Ishikawa (cell line): ENCODE measurements at regions not wholly inside any gene's neighbourhood (a gene's known extent, or its start where the extent isn't known, plus 50 kb on each side); places are given as distances from the start of the nearest gene placed in this dataset.

Experiments used
- CEBPB ChIP-seq: IDR thresholded peaks from 2 replicates; pipeline ENCODE4 v1.6.1; 2012
- CREB1 ChIP-seq: IDR thresholded peaks from 2 replicates; pipeline ENCODE4 v1.6.1; 2012; ENCODE audit warnings: low read depth
- EGR1 ChIP-seq: IDR thresholded peaks from 2 replicates; pipeline ENCODE4 v1.6.1; 2012
- EP300 ChIP-seq: IDR thresholded peaks from 2 replicates; pipeline ENCODE4 v1.6.1; 2012; ENCODE audit warnings: borderline replicate concordance
- FOXM1 ChIP-seq: IDR thresholded peaks from 2 replicates; pipeline ENCODE4 v1.6.1; 2012; ENCODE audit warnings: low read depth, borderline replicate concordance
- MAX ChIP-seq: IDR thresholded peaks from 2 replicates; pipeline ENCODE4 v1.6.1; 2012
- NFIC ChIP-seq: IDR thresholded peaks from 2 replicates; pipeline ENCODE4 v1.6.1; 2012
- RAD21 ChIP-seq: IDR thresholded peaks from 2 replicates; pipeline ENCODE4 v1.6.1; 2012; ENCODE audit warnings: low read depth
- REST ChIP-seq: IDR thresholded peaks from 2 replicates; pipeline ENCODE4 v1.6.1; 2012; ENCODE audit warnings: low read depth, mild to moderate bottlenecking
- TAF1 ChIP-seq: IDR thresholded peaks from 2 replicates; pipeline ENCODE4 v1.6.1; 2012; ENCODE audit warnings: low read depth, mild to moderate bottlenecking
- TCF12 ChIP-seq: IDR thresholded peaks from 2 replicates; pipeline ENCODE4 v1.6.1; 2012; ENCODE audit warnings: low read depth
- TEAD4 ChIP-seq: IDR thresholded peaks from 2 replicates; pipeline ENCODE4 v1.6.1; 2012
- USF1 ChIP-seq: IDR thresholded peaks from 2 replicates; pipeline ENCODE4 v1.6.1; 2012
- YY1 ChIP-seq: IDR thresholded peaks from 2 replicates; pipeline ENCODE4 v1.6.1; 2012; ENCODE audit warnings: low read depth
- ZBTB7A ChIP-seq: IDR thresholded peaks from 2 replicates; pipeline ENCODE4 v1.6.1; 2012; ENCODE audit warnings: low read depth

GRCh38 chr13:34672631-34673030 lies 269.4 kb upstream of the NBEA start:
- TF ChIP-seq ZBTB7A: no peak
- TF ChIP-seq CREB1: no peak
- TF ChIP-seq RAD21: no peak
- TF ChIP-seq REST: no peak
- TF ChIP-seq TCF12: no peak
- no peak for TF ChIP-seq EGR1
- TF ChIP-seq CEBPB: no peak
- TF ChIP-seq TEAD4: no peak
- no peak for TF ChIP-seq FOXM1
- no peak for TF ChIP-seq EP300
- TF ChIP-seq YY1: no peak
- TF ChIP-seq USF1: no peak
- no peak for TF ChIP-seq NFIC
- no peak for TF ChIP-seq MAX
- TF ChIP-seq TAF1: no peak

DNA sequence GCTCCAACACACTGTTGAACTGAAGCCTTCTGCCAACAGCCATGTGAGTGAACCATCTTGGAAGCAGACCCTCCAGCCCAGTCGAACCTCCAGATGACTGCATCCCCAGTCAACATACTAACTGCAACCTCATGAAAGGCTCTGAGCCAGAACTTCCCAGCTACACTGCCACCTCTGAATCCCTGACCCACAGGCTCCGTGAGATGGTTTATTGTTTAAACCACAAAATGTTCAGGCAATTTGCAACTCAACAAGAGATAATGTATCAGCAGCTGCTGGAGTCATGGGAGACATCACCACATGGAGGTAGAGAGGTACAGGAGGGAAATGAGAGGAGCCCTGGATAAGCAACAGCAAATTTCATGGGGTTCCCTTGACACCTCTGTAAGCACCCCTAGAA lies 266.4 kb upstream of the NBEA start:
- TF ChIP-seq CEBPB (no peak), ZBTB7A (no peak), EP300 (no peak), NFIC (no peak), MAX (no peak)

DNA sequence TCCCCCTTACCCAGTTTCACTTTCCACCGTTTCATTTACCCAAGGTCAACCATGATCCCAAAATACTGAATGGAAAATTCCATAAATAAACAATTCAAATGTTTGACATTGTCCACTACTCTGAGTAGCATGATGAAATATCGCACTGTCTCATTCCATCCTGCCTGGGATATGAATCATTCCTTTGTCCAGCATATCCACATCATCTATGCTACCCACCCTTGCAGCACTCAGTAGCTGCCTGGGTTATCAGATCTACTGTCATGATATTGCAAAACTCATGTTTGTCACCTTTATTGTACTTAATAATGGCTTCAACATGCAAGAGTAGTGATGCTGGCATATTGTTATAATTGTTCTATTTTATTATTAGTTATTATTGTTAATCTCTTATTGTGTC lies 263.9 kb upstream of the NBEA start:
- TF ChIP-seq TCF12: no peak
- TF ChIP-seq EGR1: no peak
- no peak for TF ChIP-seq MAX
- TF ChIP-seq FOXM1: no peak
- TF ChIP-seq USF1: no peak
- TF ChIP-seq YY1: no peak
- TF ChIP-seq TEAD4: no peak
- TF ChIP-seq EP300: no peak
- TF ChIP-seq REST: no peak
- TF ChIP-seq TAF1: no peak
- no peak for TF ChIP-seq CEBPB
- no peak for TF ChIP-seq CREB1

GRCh38 chr13:34681405-34681955 lies 260.6 kb upstream of the NBEA start:
- TF ChIP-seq FOXM1: no peak
- TF ChIP-seq TEAD4: no peak
- TF ChIP-seq RAD21: no peak
- TF ChIP-seq MAX: no peak

DNA sequence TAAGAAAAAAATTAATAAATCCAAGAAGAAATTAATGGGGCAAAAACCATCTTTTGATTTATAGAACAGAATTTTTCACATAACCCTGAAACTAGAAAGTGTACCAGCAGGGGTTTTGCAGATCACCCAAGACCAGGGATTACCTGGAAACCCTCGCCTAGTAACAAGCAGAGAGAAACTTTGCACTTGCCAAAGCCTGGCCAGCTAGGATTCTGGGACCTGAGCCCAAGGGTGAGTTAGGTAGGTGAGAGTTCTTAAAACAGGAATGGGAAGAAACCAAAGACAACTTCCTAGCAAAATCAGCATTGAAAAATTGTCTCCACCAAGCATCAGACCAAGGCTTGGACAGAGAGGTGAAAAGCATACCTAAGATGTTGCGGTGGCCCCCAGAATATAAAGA lies 247.0 kb upstream of the NBEA start:
- TF ChIP-seq RAD21 (no peak), EP300 (no peak), ZBTB7A (no peak), NFIC (no peak)

DNA sequence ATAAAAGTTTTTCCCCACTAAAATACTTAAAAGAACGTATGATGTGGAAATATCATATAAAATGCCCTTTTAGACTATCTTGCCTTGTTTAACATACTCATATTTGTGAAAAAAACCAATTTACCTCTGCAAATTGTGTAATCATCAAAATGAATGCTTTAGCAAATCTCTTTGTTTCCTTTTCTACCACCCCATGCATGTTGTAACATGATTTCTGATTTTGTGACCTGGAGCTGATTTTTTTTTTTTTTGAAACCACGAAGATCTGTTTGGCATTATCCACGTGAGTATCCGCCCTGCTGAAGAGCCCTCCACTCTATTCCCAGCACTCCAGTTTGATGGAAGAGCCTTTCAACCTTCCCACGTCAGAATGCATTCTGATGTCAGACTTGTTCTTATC lies 245.8 kb upstream of the NBEA start:
- TF ChIP-seq REST (no peak), CEBPB (no peak), EGR1 (no peak), FOXM1 (no peak), EP300 (no peak), NFIC (no peak), YY1 (no peak), RAD21 (no peak), MAX (no peak), ZBTB7A (no peak), USF1 (no peak), TCF12 (no peak), TAF1 (no peak), CREB1 (no peak)
